ENCODE measurements at regions not wholly inside any gene's neighbourhood (a gene's known extent, or its start where the extent isn't known, plus 50 kb on each side); places are given as distances from the start of the nearest gene placed in this dataset.

DNA sequence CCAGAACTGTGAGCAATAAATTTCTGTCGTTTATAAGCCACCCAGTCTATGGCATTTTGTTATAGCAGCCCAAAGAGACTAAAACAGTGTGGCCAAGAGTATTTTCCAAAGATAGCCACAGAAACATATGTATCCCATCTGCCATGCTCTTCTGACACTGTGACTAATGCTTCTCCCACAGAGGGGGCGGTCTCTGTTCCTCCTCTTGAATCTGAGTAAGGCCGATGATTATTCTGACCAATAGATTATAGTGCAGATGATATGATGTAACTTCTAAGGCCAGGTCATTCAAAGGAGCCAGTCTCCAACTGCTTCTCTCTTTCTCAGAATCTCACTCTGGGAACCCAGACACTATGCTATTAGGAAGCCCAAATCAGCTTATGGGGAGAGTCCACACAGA lies 570.7 kb downstream of the BCOR start:
- DNase-seq: no peak

DNA sequence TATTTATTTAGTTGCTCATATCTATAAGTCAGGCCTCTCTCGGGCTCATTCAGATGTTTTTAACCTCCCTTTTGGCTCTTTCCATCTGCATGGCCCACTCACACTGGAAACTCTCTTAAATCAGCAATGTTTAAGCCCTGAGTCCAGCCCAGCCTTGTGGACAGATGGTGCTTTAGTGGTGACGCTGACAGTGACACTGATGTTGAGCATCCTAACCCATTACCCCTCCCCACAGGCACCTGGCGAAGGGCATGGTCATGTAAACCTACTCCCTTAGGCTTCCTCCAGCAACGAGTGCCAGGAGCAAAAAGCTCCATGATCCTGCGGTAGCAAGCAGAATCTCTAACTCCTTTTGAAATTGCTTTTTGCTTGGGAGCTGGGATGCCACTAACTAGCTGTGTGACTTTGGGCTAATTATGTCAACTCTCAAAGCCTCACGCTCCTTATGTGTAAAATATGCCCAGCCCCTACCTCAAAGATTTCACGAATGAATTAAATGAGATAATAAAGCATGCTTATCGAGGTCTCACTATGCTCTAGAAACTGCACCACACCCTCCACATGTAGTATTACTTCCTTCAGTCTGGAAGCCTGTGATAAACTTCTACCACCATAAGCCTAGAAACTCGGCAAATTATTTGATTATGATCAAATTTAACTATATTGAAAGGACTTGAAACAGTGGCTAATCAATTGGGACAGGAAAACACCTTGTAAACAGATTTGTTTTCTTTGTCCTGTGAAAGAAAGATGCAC lies 569.4 kb downstream of the BCOR start:
- no peak for DNase-seq

- no peak for DNase-seq
These were observed 565.0 kb downstream of the BCOR start for GRCh38 chrX:39532761-39533160.

DNA sequence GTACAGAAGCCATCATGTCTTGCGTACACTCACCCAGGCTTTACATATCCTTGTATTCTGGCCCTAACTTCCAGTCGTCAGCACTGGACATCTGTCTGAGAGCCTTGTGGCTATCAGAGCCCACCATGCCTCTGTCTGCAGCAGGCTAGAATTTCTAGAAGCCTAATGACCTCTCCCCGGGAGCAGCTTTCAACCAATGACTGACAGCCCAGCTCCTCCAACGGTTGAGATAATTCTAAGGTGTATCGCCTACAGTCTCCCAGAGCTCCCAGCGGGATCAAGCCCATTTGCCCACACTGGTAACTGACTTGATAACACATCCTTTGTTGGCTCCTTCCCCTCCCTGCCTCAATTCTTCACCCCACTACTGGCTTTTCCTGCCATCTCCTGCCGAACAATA lies 562.8 kb downstream of the BCOR start:
- no peak for DNase-seq

DNA sequence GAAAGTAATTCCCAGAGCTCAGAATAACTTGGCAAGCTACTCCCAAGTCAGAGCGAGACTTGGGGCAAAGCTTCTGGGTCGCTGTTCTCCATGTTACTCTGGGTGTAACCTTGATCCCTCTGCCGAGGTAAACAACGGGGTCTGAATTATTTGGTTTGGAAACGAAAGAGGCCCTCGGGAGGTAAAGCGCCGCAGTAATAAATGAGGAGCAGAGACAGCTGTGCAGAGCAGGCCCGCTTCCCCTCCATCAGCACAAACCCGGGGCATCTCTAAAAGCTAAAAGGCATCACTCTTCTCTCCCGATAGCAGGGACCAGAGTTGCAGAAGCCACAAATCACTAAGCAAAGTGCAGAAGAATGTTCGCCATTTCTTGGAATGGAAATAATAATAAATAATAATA lies 561.5 kb downstream of the BCOR start:
- DNase-seq: no peak

DNA sequence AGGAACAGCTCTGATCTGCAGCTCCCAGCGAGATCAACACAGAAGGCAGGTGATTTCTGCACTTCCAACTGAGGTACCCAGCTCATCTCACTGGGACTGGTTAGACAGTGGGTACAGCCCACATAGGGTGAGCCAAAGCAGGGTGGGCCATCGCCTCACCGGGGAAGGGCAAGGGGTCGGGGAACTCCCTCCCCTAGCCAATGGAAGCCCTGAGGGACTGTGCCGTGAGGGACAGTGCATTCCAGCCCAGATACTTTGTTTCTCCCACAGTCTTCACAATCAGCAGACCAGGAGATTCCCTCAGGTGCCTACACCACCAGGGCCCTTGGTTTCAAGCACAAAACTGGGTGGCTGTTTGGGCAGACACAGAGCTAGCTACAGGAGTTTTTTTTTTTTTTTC lies 555.9 kb downstream of the BCOR start:
- DNase-seq: no peak

GRCh38 chrX:39542316-39542715 lies 555.4 kb downstream of the BCOR start:
- DNase-seq: no peak

GRCh38 chrX:39550795-39551361 lies 546.9 kb downstream of the BCOR start:
- DNase-seq: no peak

GRCh38 chrX:39551762-39552161 lies 546.0 kb downstream of the BCOR start:
- no peak for DNase-seq

GRCh38 chrX:39555431-39555830 lies 542.3 kb downstream of the BCOR start:
- DNase-seq: no peak

GRCh38 chrX:39556056-39556455 lies 541.7 kb downstream of the BCOR start:
- no peak for DNase-seq

- DNase-seq: no peak
These were observed 538.5 kb downstream of the BCOR start for GRCh38 chrX:39559229-39559628.

DNA sequence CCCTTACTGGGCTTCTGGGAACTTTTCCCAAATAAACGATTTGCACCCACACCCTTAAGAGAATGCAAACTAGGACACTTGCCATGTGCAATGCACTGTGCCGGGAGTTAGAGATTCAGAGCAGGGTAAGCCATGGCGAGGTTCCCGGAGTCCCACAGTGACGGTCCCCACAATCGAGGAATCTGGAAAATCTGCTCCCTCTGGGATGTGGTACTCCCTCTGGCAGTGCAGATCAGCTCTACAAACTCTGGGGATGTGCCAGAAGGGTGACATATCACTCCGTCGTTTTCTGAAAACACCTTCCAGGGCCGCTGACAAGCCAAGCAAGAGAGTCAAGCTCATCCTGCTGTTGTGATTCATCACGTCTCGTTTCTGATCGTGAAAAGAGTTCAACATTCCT lies 537.5 kb downstream of the BCOR start:
- DNase-seq: no peak

- no peak for DNase-seq
These were observed 534.6 kb downstream of the BCOR start for GRCh38 chrX:39563178-39563577.

DNA sequence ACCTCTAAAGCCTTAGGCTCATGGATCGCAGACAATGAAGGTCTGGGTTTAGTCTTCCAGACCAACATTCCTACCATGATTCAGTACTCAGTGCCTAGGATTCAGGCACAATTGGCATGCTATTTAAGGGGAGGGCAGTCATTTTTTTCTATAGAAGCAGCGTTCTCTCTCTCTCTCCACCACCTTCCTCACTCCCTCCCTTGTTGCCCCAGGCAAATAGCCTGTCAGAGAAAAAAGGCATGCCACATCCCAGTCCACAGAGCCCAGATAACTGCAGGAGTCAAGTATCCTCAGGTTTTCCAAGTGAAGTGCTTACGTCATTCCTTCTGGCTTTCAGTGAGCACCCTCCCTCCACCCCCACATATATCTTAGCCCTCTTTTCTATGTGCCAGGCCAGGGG lies 533.0 kb downstream of the BCOR start:
- DNase-seq: no peak

DNA sequence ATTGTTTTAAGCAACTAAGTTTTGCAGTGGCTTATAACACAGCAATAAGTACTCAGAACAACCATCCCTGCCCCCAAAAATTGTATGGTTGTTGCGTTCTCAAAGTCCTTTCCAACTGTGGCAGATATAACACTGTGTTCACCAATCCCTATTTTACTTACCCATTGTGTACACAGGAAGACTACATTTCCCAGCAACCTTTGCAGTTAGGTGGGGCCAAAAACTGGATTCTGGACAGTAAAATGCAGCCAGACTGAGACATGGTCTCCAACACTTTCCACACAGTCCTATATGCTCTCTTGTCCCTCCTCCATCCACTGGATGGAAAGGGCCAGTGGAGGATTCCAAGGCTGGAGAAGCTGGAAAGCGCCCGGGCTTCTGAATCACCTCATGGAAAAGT lies 523.6 kb downstream of the BCOR start:
- DNase-seq: no peak

DNA sequence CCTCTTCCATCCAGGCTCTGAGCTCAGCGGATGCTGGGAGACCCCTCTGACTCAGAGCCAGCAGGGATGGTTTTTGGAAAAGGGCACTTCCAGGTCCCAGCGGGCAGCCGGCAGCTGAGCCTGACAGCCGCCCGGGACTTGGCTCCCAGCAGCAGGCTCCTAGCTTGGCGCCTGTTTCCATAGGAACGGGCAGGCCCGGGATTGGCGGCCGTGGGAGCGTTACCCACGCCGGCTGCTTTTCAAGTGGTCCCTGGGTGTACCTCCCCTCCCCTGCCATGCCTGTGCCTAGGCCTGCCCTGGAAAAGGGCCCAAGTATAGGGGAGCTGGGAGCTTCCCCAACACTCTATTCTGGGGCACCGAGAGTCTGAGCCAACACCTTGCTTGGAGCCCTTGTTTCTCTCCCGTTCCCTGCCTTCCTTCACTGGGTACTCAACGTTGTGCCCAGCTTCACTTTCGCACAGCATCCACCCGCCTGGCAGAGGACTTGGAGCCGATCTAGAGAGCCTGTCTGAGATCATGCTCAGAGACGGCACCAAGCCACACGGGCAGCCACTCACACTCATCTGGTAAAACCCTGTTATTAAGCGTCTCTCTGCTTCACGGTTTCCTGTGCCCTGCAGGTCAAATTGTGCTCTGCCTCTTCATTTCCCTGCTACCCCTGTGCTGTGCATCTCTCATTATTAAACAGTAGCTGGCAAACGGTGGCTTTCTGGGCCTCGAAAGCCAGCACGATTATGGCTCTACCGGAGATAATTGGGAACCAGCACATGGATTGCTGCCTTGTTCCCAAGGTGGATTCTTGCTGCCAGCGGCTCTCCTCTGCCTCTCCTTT lies 521.5 kb downstream of the BCOR start:
- DNase-seq: no peak

GRCh38 chrX:39577206-39577984 lies 520.4 kb downstream of the BCOR start:
- no peak for DNase-seq

DNA sequence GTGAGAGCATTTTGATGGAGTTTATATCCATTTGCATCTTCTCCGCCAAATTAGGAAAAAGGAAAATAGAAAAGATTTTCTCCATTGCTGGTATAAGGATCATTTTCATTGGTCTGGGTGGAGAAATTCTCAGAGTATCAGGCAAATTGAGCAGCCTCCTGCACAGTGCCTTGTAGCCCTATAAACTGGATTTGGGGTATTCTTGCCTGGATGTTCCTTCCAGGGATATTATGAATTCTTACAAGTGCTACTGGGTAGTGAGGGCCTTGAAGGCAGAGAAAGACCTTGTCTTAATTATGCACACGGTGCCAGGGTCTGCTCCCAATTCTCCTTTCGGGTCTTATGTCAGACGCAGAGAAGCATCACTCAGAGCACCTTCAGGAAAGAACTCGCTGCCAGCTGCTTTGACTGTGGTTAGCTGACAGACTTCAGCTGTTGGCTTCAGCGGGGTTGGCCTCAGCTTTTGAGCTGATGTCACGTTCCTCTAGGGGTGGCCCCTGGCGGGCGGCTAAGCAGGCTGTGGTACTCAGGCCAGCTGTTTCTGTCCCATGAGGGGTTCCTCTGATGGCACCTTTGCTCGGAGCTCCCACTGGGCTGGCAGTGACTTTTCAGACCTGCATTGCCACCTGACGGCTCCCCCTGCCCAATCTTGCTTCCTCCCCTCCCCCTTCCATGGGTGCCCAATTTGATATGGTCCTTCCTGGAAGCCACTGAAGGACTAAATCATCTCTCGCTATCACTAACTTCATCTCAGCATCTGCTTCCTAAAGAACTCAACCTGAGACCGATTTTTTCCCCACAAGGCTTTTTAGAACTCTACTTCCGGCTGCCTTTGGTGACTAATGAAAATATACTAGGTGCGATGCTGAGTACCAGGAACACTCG lies 519.5 kb downstream of the BCOR start:
- peak; percentile 12 for DNase-seq

GRCh38 chrX:39580043-39580442 lies 517.7 kb downstream of the BCOR start:
- DNase-seq: no peak

DNA sequence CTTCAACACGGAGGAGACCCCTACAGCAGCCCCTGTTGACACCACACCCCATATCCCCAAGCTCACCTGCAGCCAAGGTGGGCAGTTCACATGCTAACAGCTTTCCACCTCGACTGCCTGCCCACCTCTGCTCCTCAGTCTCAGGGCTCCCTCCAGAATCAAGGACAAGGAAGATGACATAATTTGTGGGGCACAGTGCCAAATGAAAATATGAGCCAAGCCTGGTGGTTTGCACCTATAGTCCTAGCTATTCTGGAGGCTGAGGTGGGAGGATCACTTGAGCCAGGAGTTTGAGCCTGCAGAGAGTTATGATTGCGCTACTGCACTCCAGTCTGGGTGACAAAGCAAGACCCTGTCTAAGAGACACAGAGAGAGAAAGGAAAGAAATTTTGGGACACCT lies 516.3 kb downstream of the BCOR start:
- DNase-seq: no peak

GRCh38 chrX:39582091-39582490 lies 515.7 kb downstream of the BCOR start:
- DNase-seq: no peak
